HepG2 (cell line): ENCODE measurements at regions not wholly inside any gene's neighbourhood (a gene's known extent, or its start where the extent isn't known, plus 50 kb on each side); places are given as distances from the start of the nearest gene placed in this dataset.

Experiments used
- ATAC-seq: fragments of 200-7000 bp; cut with Tn5 transposase; 3 replicates; pipeline ENCODE4 v1.9.1; 2020; ENCODE audit warnings: mild to moderate bottlenecking, moderate library complexity
- BruUV-seq: library from RNA; stranded (reverse); fragments of 400-500 nt; replicated peaks from 2 replicates; lab custom pipeline; 2021; lab: Mats Ljungman, UMichigan
- CTCF ChIA-PET: fragments of 300-600 bp; formaldehyde crosslinking; extraction: SDS; loops from one replicate; lab custom pipeline; 2021; ENCODE audit warnings: low total read pairs, inconsistent platforms, low intra/inter-chr PET ratio; lab: Yijun Ruan, JAX
- POLR2A ChIA-PET: fragments of 350-600 bp; sonication (Branson Sonifier 250); formaldehyde crosslinking; loops from one replicate; lab custom pipeline; 2020; ENCODE audit warnings: antibody characterized with exemption, inconsistent platforms; lab: Yijun Ruan, JAX
- DNase-seq: peaks from one replicate; pipeline ENCODE4 v3.0.0-alpha.2; 2015; ENCODE audit warnings: low spot score
- FAIRE-seq: peaks from 3 replicates; lab custom pipeline; 2011; peaks lifted over from hg19 to GRCh38; lab: Jason Lieb, UNC
- H2AFZ ChIP-seq: one replicate; pipeline ENCODE4 v1.6.1; 2011; ENCODE audit warnings: low read length, inconsistent platforms
- H3K27ac ChIP-seq: fragments of 300-600 bp; 3 replicates; pipeline ENCODE4 v1.8.0; 2011; ENCODE audit warnings: mixed run types, mild to moderate bottlenecking, mixed read lengths, low read length, inconsistent platforms; ENCODE audit not compliant: insufficient read depth; ENCODE audit errors: extremely low read length
- H3K27me3 ChIP-seq, 2 experiments: fragments of 200-600 bp in 1 of 2; 2 replicates in 1 of 2; 3 replicates in 1 of 2; pipeline versions ENCODE4 v1.6.0 to v1.8.0; 2011; ENCODE audit warnings: low read length in 2 of 2, mild to moderate bottlenecking in 2 of 2, moderate library complexity in 2 of 2, inconsistent platforms in 1 of 2; ENCODE audit not compliant: insufficient read depth in 2 of 2, control insufficient read depth in 1 of 2
- H3K36me3 ChIP-seq, 2 experiments: fragments of 200-600 bp in 1 of 2; replicated peaks in 1 of 2; 2 replicates in 1 of 2; 3 replicates in 1 of 2; pipeline versions ENCODE4 v1.5.1 to v1.8.0; 2011; ENCODE audit warnings: low read length in 2 of 2, inconsistent platforms in 1 of 2; ENCODE audit not compliant: insufficient read depth in 2 of 2, control insufficient read depth in 1 of 2
- H3K4me1 ChIP-seq: 2 replicates; pipeline ENCODE4 v1.5.1; 2012; ENCODE audit warnings: low read length, inconsistent platforms; ENCODE audit not compliant: insufficient read depth
- H3K4me2 ChIP-seq: 2 replicates; pipeline ENCODE4 v1.6.0; 2011; ENCODE audit warnings: low read depth, low read length, inconsistent platforms
- H3K4me3 ChIP-seq, 3 experiments: fragments of 200-600 bp in 1 of 3; sonication (generic), shearing (Covaris generic) in 1 of 3; replicated peaks in 1 of 3; 2 replicates each; pipeline ENCODE4 v1.5.1; 2011 to 2016; ENCODE audit warnings: low read length in 3 of 3, inconsistent platforms in 2 of 3, low read depth in 2 of 3, mild to moderate bottlenecking in 2 of 3, control low read depth in 1 of 3, mixed read lengths in 1 of 3; ENCODE audit not compliant: insufficient read depth in 1 of 3
- H3K79me2 ChIP-seq: one replicate; pipeline ENCODE4 v1.6.1; 2011; ENCODE audit warnings: low read length, inconsistent platforms; ENCODE audit not compliant: insufficient read depth
- H3K9ac ChIP-seq: 2 replicates; pipeline ENCODE4 v1.6.0; 2011; ENCODE audit warnings: mild to moderate bottlenecking, low read depth, low read length, inconsistent platforms; ENCODE audit not compliant: insufficient read depth
- H3K9me3 ChIP-seq: 2 replicates; pipeline ENCODE4 v1.5.1; 2012; ENCODE audit warnings: mild to moderate bottlenecking, low read length
- H4K20me1 ChIP-seq: 2 replicates; pipeline ENCODE4 v1.6.0; 2011; ENCODE audit warnings: inconsistent platforms, mild to moderate bottlenecking, low read length, moderate library complexity; ENCODE audit not compliant: insufficient read depth
- RARA ChIP-seq: IDR thresholded peaks from 2 replicates; pipeline ENCODE4 v1.6.1; 2016; ENCODE audit warnings: missing genetic modification reagents, missing compliant biosample characterization
- SMAD9 ChIP-seq: sonication (generic); formaldehyde crosslinking; IDR thresholded peaks from 2 replicates; pipeline ENCODE4 v1.5.1; 2020; ENCODE audit warnings: mild to moderate bottlenecking, missing genetic modification reagents
- SRSF4 ChIP-seq: fragments of 200-400 bp; formaldehyde crosslinking; IDR thresholded peaks from one replicate; pipeline ENCODE4 v1.6.1; 2018; ENCODE audit warnings: mild to moderate bottlenecking, low read depth, low read length, moderate library complexity; ENCODE audit not compliant: poor library complexity, severe bottlenecking
- ZBTB8A ChIP-seq: sonication (generic); formaldehyde crosslinking; IDR thresholded peaks from 2 replicates; pipeline ENCODE4 v1.4.0; 2020; ENCODE audit warnings: mild to moderate bottlenecking, low read depth, missing genetic modification reagents, borderline replicate concordance
- ZNF343 ChIP-seq: sonication (generic); formaldehyde crosslinking; IDR thresholded peaks from 2 replicates; pipeline ENCODE4 v1.4.0; 2020; ENCODE audit warnings: mild to moderate bottlenecking, missing genetic modification reagents
- ZNF605 ChIP-seq: sonication (generic); formaldehyde crosslinking; IDR thresholded peaks from 2 replicates; pipeline ENCODE4 v1.8.0; 2022; ENCODE audit warnings: mild to moderate bottlenecking, missing genetic modification reagents
- WGBS: methylation state at CpG from one replicate; pipeline ENCODE4 v1.1.6; 2017; ENCODE audit warnings: low lambda C conversion rate; 5-methylcytosine and 5-hydroxymethylcytosine counted together
- in situ Hi-C: cut with HindIII; loops from 2 replicates; pipeline ENCODE4 v1.10.0; 2017; ENCODE audit warnings: low pct_unique_long_range_greater_than_20kb; ENCODE audit not compliant: extremely low pct_ligation_motif_present
- intact Hi-C: fragments of 100-400 bp; cut with micrococcal nuclease; formaldehyde crosslinking; loops from one replicate; pipeline ENCODE4 v1.10.0; 2022; ENCODE audit not compliant: unreplicated experiment
- TF ChIP-seq, protein P1 (sequence below): sonication (generic); formaldehyde crosslinking; IDR thresholded peaks from 2 replicates; pipeline ENCODE4 v1.5.1; 2020; ENCODE audit warnings: mild to moderate bottlenecking, missing genetic modification reagents
- TF ChIP-seq, protein P2 (sequence below): sonication (generic); formaldehyde crosslinking; IDR thresholded peaks from 2 replicates; pipeline ENCODE4 v1.8.1; 2023; ENCODE audit warnings: missing genetic modification reagents, mild to moderate bottlenecking, borderline replicate concordance

DNA sequence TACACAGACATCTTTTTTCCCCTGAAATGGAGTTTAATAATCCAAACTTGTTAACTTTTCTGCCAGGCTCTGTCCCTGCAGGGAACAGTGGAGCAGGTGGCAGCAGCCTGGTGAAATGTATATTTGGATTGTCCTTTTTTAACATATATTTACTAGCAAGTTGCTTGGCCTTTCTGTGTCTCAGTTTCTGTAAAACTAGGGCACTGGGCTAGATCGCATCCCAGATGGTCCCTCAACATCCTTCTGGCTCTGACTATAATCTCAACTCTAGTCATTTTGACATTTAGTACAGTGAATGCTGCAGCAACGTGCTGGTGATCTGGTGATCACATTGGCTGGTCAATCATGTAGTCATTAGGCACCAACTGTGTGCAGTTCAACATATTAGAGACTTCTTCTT, 80.4 kb downstream of the LBH start:
- intact Hi-C loops = no loop called here
- Histone ChIP-seq H3K9ac (no peak overlapping the region), H4K20me1 (no peaks in the 10 kb centered on the region), H3K27me3 (peaks cover 0 to 7% of the 10 kb centered on the region in 2 experiments; a peak in 3 of 5 replicates), H3K4me3 (no peak overlapping the region), H3K36me3 (no peaks in the 10 kb centered on the region), H3K9me3 (no peaks in the 10 kb centered on the region), H3K4me1 (no peaks in the 10 kb centered on the region), H2AFZ (no peak overlapping the region), H3K27ac (no peak overlapping the region), H3K4me2 (no peak overlapping the region), H3K79me2 (no peaks in the 10 kb centered on the region)
- no TSS peak for BruUV-seq
- ChIA-PET CTCF (no interaction called here), POLR2A (no interaction called here)
- ATAC-seq (no peak), DNase-seq (no peak), FAIRE-seq (no peak)
- 17% methylated on average over 2 of the region's 2 CpGs for WGBS
- in situ Hi-C loops = no loop called here
- no peak for TF ChIP-seq SRSF4
- TF ChIP-seq, protein P1, sequence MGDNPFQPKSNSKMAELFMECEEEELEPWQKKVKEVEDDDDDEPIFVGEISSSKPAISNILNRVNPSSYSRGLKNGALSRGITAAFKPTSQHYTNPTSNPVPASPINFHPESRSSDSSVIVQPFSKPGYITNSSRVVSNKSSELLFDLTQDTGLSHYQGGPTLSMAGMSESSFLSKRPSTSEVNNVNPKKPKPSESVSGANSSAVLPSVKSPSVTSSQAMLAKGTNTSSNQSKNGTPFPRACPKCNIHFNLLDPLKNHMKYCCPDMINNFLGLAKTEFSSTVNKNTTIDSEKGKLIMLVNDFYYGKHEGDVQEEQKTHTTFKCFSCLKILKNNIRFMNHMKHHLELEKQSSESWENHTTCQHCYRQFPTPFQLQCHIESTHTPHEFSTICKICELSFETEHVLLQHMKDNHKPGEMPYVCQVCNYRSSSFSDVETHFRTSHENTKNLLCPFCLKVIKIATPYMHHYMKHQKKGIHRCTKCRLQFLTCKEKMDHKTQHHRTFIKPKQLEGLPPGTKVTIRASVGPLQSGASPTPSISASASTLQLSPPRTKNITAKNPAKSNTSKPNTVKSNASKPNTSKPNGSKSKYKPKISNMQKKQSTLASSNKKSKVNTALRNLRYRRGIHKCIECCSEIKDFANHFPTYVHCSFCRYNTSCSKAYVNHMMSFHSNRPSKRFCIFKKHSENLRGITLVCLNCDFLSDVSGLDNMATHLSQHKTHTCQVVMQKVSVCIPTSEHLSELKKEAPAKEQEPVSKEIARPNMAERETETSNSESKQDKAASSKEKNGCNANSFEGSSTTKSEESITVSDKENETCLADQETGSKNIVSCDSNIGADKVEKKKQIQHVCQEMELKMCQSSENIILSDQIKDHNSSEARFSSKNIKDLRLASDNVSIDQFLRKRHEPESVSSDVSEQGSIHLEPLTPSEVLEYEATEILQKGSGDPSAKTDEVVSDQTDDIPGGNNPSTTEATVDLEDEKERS = no peak
- no peak for TF ChIP-seq ZNF343 (CRISPR knock-in tag)
- TF ChIP-seq, protein P2, sequence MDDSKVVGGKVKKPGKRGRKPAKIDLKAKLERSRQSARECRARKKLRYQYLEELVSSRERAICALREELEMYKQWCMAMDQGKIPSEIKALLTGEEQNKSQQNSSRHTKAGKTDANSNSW = no peak
- TF ChIP-seq ZBTB8A (CRISPR knock-in tag) = no peak
- TF ChIP-seq SMAD9 (CRISPR knock-in tag) = no peak
- TF ChIP-seq RARA (CRISPR knock-in tag) = no peak
- TF ChIP-seq ZNF605 (CRISPR knock-in tag) = no peak
